Lung (tissue), 11 donors: ENCODE measurements at regions not wholly inside any gene's neighbourhood (a gene's known extent, or its start where the extent isn't known, plus 50 kb on each side); places are given as distances from the start of the nearest gene placed in this dataset.

Source experiments
- ATAC-seq: fragments of 200-7000 bp; cut with Tn5 transposase; one replicate; pipeline ENCODE4 v1.9.1; 2020; ENCODE audit warnings: moderate number of reproducible peaks; ENCODE audit not compliant: insufficient read depth, low FRiP score
- DNase-seq, 3 donors: peaks; one replicate each; pipeline ENCODE4 v3.0.0-alpha.2; 2013 to 2017
- H3K27ac ChIP-seq, 2 donors: one replicate each; pipeline ENCODE4 v1.5.1; 2013; ENCODE audit warnings: mild to moderate bottlenecking in 2 of 2, moderate library complexity in 2 of 2, control low read depth in 1 of 2, inconsistent platforms in 1 of 2, low read depth in 1 of 2, low read length in 1 of 2
- H3K27me3 ChIP-seq, 3 donors: one replicate each; pipeline ENCODE4 v1.5.1; 2013; ENCODE audit warnings: low read length in 2 of 3; ENCODE audit not compliant: control insufficient read depth in 3 of 3, insufficient read depth in 3 of 3
- H3K36me3 ChIP-seq, 4 donors: one replicate each; pipeline ENCODE4 v1.5.1; 2013; ENCODE audit warnings: low read length in 4 of 4, mild to moderate bottlenecking in 1 of 4, moderate library complexity in 1 of 4; ENCODE audit not compliant: control insufficient read depth in 4 of 4, insufficient read depth in 4 of 4
- H3K4me1 ChIP-seq, 5 donors: one replicate each; pipeline ENCODE4 v1.5.1; 2013; ENCODE audit warnings: low read length in 5 of 5, mild to moderate bottlenecking in 2 of 5, moderate library complexity in 1 of 5; ENCODE audit not compliant: control insufficient read depth in 5 of 5, insufficient read depth in 5 of 5
- H3K4me3 ChIP-seq: one replicate; pipeline ENCODE4 v1.5.1; 2013; ENCODE audit warnings: mild to moderate bottlenecking, control low read depth, moderate library complexity
- H3K9ac ChIP-seq, 2 donors: one replicate each; pipeline ENCODE4 v1.5.1; 2013; ENCODE audit warnings: low read length in 2 of 2, control low read depth in 1 of 2; ENCODE audit not compliant: insufficient read depth in 1 of 2
- H3K9me3 ChIP-seq, 4 donors: one replicate each; pipeline ENCODE4 v1.5.1; 2013; ENCODE audit warnings: low read length in 3 of 4, mild to moderate bottlenecking in 1 of 4, moderate library complexity in 1 of 4; ENCODE audit not compliant: control insufficient read depth in 4 of 4, insufficient read depth in 3 of 4
- WGBS, 2 donors: extraction: QIAGEN DNeasy Blood & Tissue Kit; methylation state at CpG; one replicate each; pipeline ENCODE4 v1.1.7; 2013; 5-methylcytosine and 5-hydroxymethylcytosine counted together
- TF ChIP-seq, protein P1 (sequence below): IDR thresholded peaks from 2 replicates; pipeline ENCODE4 v1.5.1; 2012; ENCODE audit warnings: mild to moderate bottlenecking; ENCODE audit errors: control extremely low read depth, extremely low read depth
- donor health status: control.
- donor health status: control.
- donor health status: Bipolar disorder and iron deficiency.
- donor health status: healthy.
- donor health status: DM: yes; HTN: yes; CAD: no.

DNA sequence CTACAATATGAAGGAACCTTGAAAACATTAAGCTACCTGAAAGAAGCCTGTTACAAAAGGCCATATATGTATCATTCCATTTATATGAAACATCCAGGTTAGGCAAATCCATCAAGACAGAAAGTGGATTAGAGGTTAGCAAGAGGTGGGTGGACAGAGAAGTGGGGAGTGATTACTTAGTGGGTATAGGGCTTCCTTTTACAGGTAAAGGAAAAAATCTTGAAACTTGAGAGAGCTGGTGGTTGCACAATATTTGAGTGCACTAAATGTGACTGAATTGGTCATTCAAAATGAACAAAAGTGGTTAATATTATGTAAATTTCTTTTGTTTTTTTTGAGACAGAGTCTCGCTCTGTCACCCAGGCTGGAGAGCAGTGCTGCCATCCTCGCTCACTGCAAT lies 119.4 kb upstream of the KIF5B start:
- TF ChIP-seq, protein P1, sequence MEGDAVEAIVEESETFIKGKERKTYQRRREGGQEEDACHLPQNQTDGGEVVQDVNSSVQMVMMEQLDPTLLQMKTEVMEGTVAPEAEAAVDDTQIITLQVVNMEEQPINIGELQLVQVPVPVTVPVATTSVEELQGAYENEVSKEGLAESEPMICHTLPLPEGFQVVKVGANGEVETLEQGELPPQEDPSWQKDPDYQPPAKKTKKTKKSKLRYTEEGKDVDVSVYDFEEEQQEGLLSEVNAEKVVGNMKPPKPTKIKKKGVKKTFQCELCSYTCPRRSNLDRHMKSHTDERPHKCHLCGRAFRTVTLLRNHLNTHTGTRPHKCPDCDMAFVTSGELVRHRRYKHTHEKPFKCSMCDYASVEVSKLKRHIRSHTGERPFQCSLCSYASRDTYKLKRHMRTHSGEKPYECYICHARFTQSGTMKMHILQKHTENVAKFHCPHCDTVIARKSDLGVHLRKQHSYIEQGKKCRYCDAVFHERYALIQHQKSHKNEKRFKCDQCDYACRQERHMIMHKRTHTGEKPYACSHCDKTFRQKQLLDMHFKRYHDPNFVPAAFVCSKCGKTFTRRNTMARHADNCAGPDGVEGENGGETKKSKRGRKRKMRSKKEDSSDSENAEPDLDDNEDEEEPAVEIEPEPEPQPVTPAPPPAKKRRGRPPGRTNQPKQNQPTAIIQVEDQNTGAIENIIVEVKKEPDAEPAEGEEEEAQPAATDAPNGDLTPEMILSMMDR = no peak
- Histone ChIP-seq H3K27me3 (no peaks in the 10 kb centered on the region), H3K9ac (no peak overlapping the region), H3K36me3 (no peaks in the 10 kb centered on the region), H3K4me3 (no peak overlapping the region), H3K9me3 (peaks cover 0 to 5% (median 0%) of the 10 kb centered on the region in 4 donors), H3K27ac (no peak overlapping the region), H3K4me1 (peaks cover 0 to 5% (median 0%) of the 10 kb centered on the region in 5 donors)
- ATAC-seq (peak; percentile 44), DNase-seq (peak in 2 of 3 donors; percentile 9 to 57)
- 75 to 85% methylated on average over 2 of the region's 2 CpGs for WGBS, 2 donors

GRCh38 chr10:32174349-32174893 lies 118.2 kb upstream of the KIF5B start:
- H3K36me3 ChIP-seq = no peaks in the 10 kb centered on the region
- no peak overlapping the region for H3K9ac ChIP-seq
- DNase-seq = no peak
- no peaks in the 10 kb centered on the region for H3K27me3 ChIP-seq
- TF ChIP-seq, protein P1 = no peak
- WGBS, 2 donors = 89 to 94% methylated on average over 3 of the region's 3 CpGs
- no peak overlapping the region for H3K27ac ChIP-seq
- H3K4me3 ChIP-seq = no peak overlapping the region
- peaks cover 0 to 5% (median 0%) of the 10 kb centered on the region in 4 donors for H3K9me3 ChIP-seq
- H3K4me1 ChIP-seq = peaks cover 0 to 5% (median 1%) of the 10 kb centered on the region in 5 donors
- no peak for ATAC-seq

DNA sequence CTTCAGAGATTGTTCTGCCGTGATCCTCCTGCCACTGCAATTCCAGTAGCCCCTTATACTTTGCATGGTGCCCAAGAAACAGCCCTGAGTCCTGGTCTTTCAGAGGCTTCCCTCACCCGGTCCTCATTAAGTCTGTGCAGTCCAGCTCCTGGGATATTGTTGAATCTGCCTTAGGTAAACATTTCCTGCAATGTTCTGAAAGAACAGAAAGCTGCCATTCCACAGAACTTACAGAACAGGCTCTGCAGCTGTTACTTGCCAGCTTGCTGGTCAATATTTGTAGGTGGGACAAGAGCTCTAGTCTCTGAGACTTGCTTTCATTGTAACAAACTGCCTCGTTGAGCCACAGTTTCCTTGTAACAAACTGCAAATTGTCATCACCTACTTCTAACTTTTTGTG lies 115.0 kb upstream of the KIF5B start:
- Histone ChIP-seq H3K4me3 (no peak overlapping the region), H3K4me1 (peaks cover 0 to 6% (median 1%) of the 10 kb centered on the region in 5 donors), H3K9me3 (peaks cover 0 to 5% (median 0%) of the 10 kb centered on the region in 4 donors), H3K27me3 (no peaks in the 10 kb centered on the region), H3K27ac (peak overlapping the region in 1 of 2 donors; percentile 79), H3K36me3 (no peaks in the 10 kb centered on the region), H3K9ac (no peak overlapping the region)
- WGBS, 2 donors = 58 to 81% methylated on average over 3 of the region's 3 CpGs
- ATAC-seq (peak; percentile 31), DNase-seq (peak; percentile 53 to 79 (median 56))
- TF ChIP-seq, protein P1 = no peak

DNA sequence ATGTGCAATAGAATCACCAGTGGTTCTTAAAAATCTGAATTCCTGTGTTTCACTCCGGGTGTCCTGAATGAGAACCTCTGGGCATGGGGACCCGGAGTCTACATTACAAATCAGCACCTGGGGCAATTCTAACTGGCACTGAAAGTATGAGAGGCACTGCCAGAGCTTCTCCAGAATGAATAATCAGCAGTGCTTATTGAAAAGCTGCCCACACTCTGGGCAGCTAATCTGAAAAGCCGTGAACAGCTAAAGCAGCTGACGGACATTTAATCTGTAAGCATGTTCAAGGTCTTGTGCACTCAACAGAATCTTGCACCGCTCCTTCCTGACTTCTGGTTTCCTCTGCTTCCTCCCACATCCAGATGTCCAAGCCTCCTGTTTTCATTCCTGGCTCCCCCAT lies 113.3 kb upstream of the KIF5B start:
- DNase-seq = no peak
- WGBS, 2 donors = 40 to 41% methylated on average over 5 of the region's 5 CpGs
- no peak overlapping the region for H3K27ac ChIP-seq

More for the DNA sequence above, 113.3 kb upstream of the KIF5B start:
- Histone ChIP-seq H3K4me1 (peaks cover 0 to 6% (median 1%) of the 10 kb centered on the region in 5 donors), H3K4me3 (no peak overlapping the region), H3K9ac (no peak overlapping the region), H3K36me3 (no peaks in the 10 kb centered on the region), H3K9me3 (peaks cover 0 to 4% (median 0%) of the 10 kb centered on the region in 4 donors), H3K27me3 (no peaks in the 10 kb centered on the region)
- no peak for ATAC-seq
- TF ChIP-seq, protein P1 = no peak
